Thymus (tissue), 11 donors: ENCODE measurements at regions not wholly inside any gene's neighbourhood (a gene's known extent, or its start where the extent isn't known, plus 50 kb on each side); places are given as distances from the start of the nearest gene placed in this dataset.
"Not testable (repeated sequence)": the region's sequence is repeated elsewhere in the genome, so short reads cannot be mapped to it uniquely, and the experiment has no call there.

Source experiments
- DNase-seq, 9 donors: peaks; one replicate each; pipeline ENCODE4 v3.0.0-alpha.2; 2013; ENCODE audit warnings: low spot score in 9 of 9, low read depth in 6 of 9, missing footprints in 1 of 9
- H3K27ac ChIP-seq, 2 donors: one replicate each; pipeline ENCODE4 v1.5.1; 2013; ENCODE audit warnings: control low read depth in 1 of 2, low read depth in 1 of 2, low read length in 1 of 2, mild to moderate bottlenecking in 1 of 2, moderate library complexity in 1 of 2
- H3K27me3 ChIP-seq, 2 donors: one replicate each; pipeline ENCODE4 v1.5.1; 2013; ENCODE audit warnings: low read length in 1 of 2; ENCODE audit not compliant: control insufficient read depth in 2 of 2, insufficient read depth in 1 of 2
- H3K36me3 ChIP-seq, 2 donors: one replicate each; pipeline ENCODE4 v1.5.1; 2013; ENCODE audit warnings: low read length in 1 of 2, mild to moderate bottlenecking in 1 of 2, moderate library complexity in 1 of 2; ENCODE audit not compliant: control insufficient read depth in 2 of 2, insufficient read depth in 2 of 2
- H3K4me1 ChIP-seq, 2 donors: one replicate each; pipeline ENCODE4 v1.5.1; 2013; ENCODE audit warnings: low read length in 2 of 2; ENCODE audit not compliant: control insufficient read depth in 2 of 2, insufficient read depth in 2 of 2
- H3K4me3 ChIP-seq, 2 donors: one replicate each; pipeline ENCODE4 v1.5.1; 2013; ENCODE audit warnings: low read length in 2 of 2, control low read depth in 1 of 2, mild to moderate bottlenecking in 1 of 2
- H3K9me3 ChIP-seq, 2 donors: one replicate each; pipeline ENCODE4 v1.5.1; 2013; ENCODE audit warnings: low read length in 1 of 2, mild to moderate bottlenecking in 1 of 2; ENCODE audit not compliant: control insufficient read depth in 2 of 2, insufficient read depth in 1 of 2
- WGBS: extraction: QIAGEN DNeasy Blood & Tissue Kit; methylation state at CpG from one replicate; pipeline ENCODE4 v1.1.7; 2013; 5-methylcytosine and 5-hydroxymethylcytosine counted together
- donor health status: healthy.

- H3K4me1 ChIP-seq, H3K9me3 ChIP-seq, H3K27me3 ChIP-seq, H3K27ac ChIP-seq, H3K36me3 ChIP-seq, DNase-seq, H3K4me3 ChIP-seq: not testable (repeated sequence)
- whole genome bisulfite sequencing, result 94% methylated on average over 3 of the region's 3 CpGs
Observed at GRCh38 chr2:16720737-16721136, 55.1 kb upstream of the CYRIA start.

- WGBS, result 92% methylated on average over 3 of the region's 3 CpGs
- H3K4me3 ChIP-seq, result no peak overlapping the region
- H3K4me1 ChIP-seq, result peaks cover 0 to 8% of the 10 kb centered on the region in 2 donors
- no peaks in the 10 kb centered on the region for H3K9me3 ChIP-seq
- H3K36me3 ChIP-seq, result no peaks in the 10 kb centered on the region
- no peak for DNase-seq
- H3K27ac ChIP-seq, result no peak overlapping the region
- H3K27me3 ChIP-seq, result no peaks in the 10 kb centered on the region
Observed at GRCh38 chr2:16719485-16719808, 53.8 kb upstream of the CYRIA start.

GRCh38 chr2:16718576-16719484 is 53.2 kb upstream of the CYRIA start:
- DNase-seq, result no peak
- Histone ChIP-seq H3K36me3 (no peaks in the 10 kb centered on the region), H3K27ac (no peak overlapping the region), H3K4me1 (peaks cover 0 to 8% of the 10 kb centered on the region in 2 donors), H3K9me3 (no peaks in the 10 kb centered on the region), H3K27me3 (no peaks in the 10 kb centered on the region), H3K4me3 (no peak overlapping the region)
- WGBS, result 95% methylated on average over 10 of the region's 10 CpGs

- no peaks in the 10 kb centered on the region for H3K27me3 ChIP-seq
- no peak overlapping the region for H3K4me3 ChIP-seq
- H3K36me3 ChIP-seq, result no peaks in the 10 kb centered on the region
- H3K9me3 ChIP-seq, result no peaks in the 10 kb centered on the region
- no peak for DNase-seq
- 90% methylated on average over 3 of the region's 3 CpGs for WGBS
- peaks cover 0 to 8% of the 10 kb centered on the region in 2 donors for H3K4me1 ChIP-seq
- H3K27ac ChIP-seq, result no peak overlapping the region
Observed at GRCh38 chr2:16717477-16717876, 51.8 kb upstream of the CYRIA start.

GRCh38 chr2:16716944-16717343 is 51.3 kb upstream of the CYRIA start:
- Histone ChIP-seq H3K27me3 (no peaks in the 10 kb centered on the region), H3K4me3 (no peak overlapping the region), H3K36me3 (no peaks in the 10 kb centered on the region), H3K9me3 (no peaks in the 10 kb centered on the region), H3K4me1 (peaks cover 0 to 8% of the 10 kb centered on the region in 2 donors), H3K27ac (no peak overlapping the region)
- WGBS, result 93% methylated on average over 4 of the region's 4 CpGs
- no peak for DNase-seq

GRCh38 chr2:16716024-16716423 is 50.4 kb upstream of the CYRIA start:
- DNase-seq, result no peak
- Histone ChIP-seq H3K36me3 (no peaks in the 10 kb centered on the region), H3K9me3 (no peaks in the 10 kb centered on the region), H3K27ac (no peak overlapping the region), H3K4me1 (peaks cover 0 to 8% of the 10 kb centered on the region in 2 donors), H3K27me3 (no peaks in the 10 kb centered on the region), H3K4me3 (no peak overlapping the region)
- WGBS, result 93% methylated on average over 5 of the region's 5 CpGs
